ENCODE measurements at regions not wholly inside any gene's neighbourhood (a gene's known extent, or its start where the extent isn't known, plus 50 kb on each side); places are given as distances from the start of the nearest gene placed in this dataset.

DNA sequence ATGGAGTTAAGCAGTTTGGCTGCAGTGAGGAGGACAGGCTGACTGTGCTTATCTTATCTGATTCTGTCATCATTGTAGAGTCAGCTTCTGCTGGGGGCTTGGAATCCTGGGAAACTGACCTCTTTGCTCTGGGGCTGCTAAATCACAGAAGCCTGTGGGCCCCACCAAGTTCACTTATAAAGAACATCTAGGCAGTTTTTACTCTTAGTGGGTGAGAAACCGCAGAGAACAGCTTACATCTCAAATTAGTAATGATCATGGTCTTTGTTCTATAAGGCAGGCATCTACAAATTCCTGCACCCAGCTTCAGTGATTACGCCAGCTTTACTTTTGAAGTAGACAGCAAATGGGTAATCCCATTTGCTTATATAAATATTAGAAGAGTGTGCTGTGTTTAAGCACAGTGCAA is 75.7 kb downstream of the ZC3H11B start:
- TF ChIP-seq ELF4 (IDR thresholded peaks at IDR 0.05): no peak
- no peak for TF ChIP-seq NFRKB (IDR thresholded peaks at IDR 0.05)
- no peak for TF ChIP-seq FOXM1 (IDR thresholded peaks at IDR 0.05; ENCODE audit: borderline replicate concordance)

All from HEK293T (cell line).